ENCODE measurements at regions not wholly inside any gene's neighbourhood (a gene's known extent, or its start where the extent isn't known, plus 50 kb on each side); places are given as distances from the start of the nearest gene placed in this dataset.

- Histone ChIP-seq H3K4me1 (no peaks in the 10 kb centered on the region), H3K4me3 (no peak overlapping the region), H3K9me3 (no peaks in the 10 kb centered on the region), H3K27ac (no peak overlapping the region), H3K36me3 (no peaks in the 10 kb centered on the region), H3K27me3 (replicated peaks in 1 of 7) (no peaks in the 10 kb centered on the region)
- no peak for DNase-seq
- 70 to 96% (median 87%) methylated on average over 7 of the region's 7 CpGs for WGBS, 5 donors
- intact Hi-C loops (cut with DNase I; ENCODE audit: low total_unique reads) = no loop called here
- no peak for TF ChIP-seq POLR2AphosphoS5 (IDR thresholded peaks at IDR 0.05)
- TF ChIP-seq CTCF (IDR thresholded peaks at IDR 0.05 in 8 of 11, conservative IDR thresholded peaks at IDR 0.05 in 3 of 11) = no peak
- no peak for TF ChIP-seq POLR2A (IDR thresholded peaks at IDR 0.05)
These were observed 471.7 kb downstream of the SOX11 start for GRCh38 chr2:6163932-6164331.

GRCh38 chr2:6164986-6165747, 473.0 kb downstream of the SOX11 start:
- intact Hi-C loops (cut with DNase I; ENCODE audit: low total_unique reads) = no loop called here
- Histone ChIP-seq H3K27ac (no peak overlapping the region), H3K4me3 (no peak overlapping the region), H3K4me1 (no peaks in the 10 kb centered on the region), H3K27me3 (replicated peaks in 1 of 7) (no peaks in the 10 kb centered on the region), H3K9me3 (no peaks in the 10 kb centered on the region), H3K36me3 (no peaks in the 10 kb centered on the region)
- no peak for TF ChIP-seq POLR2A (IDR thresholded peaks at IDR 0.05)
- TF ChIP-seq CTCF (IDR thresholded peaks at IDR 0.05 in 8 of 11, conservative IDR thresholded peaks at IDR 0.05 in 3 of 11) = no peak
- TF ChIP-seq POLR2AphosphoS5 (IDR thresholded peaks at IDR 0.05) = no peak
- DNase-seq = no peak
- WGBS, 5 donors = 69 to 78% (median 76%) methylated on average over 11 of the region's 11 CpGs

- DNase-seq = no peak
- intact Hi-C loops (cut with DNase I; ENCODE audit: low total_unique reads) = no loop called here
- TF ChIP-seq POLR2A (IDR thresholded peaks at IDR 0.05) (no peak), POLR2AphosphoS5 (IDR thresholded peaks at IDR 0.05) (no peak), CTCF (IDR thresholded peaks at IDR 0.05 in 8 of 11, conservative IDR thresholded peaks at IDR 0.05 in 3 of 11) (no peak)
- Histone ChIP-seq H3K9me3 (no peaks in the 10 kb centered on the region), H3K36me3 (no peaks in the 10 kb centered on the region), H3K4me1 (no peaks in the 10 kb centered on the region), H3K27ac (no peak overlapping the region), H3K27me3 (replicated peaks in 1 of 7) (no peaks in the 10 kb centered on the region), H3K4me3 (no peak overlapping the region)
- WGBS, 5 donors = 88 to 92% (median 90%) methylated on average over 14 of the region's 14 CpGs
These were observed 475.5 kb downstream of the SOX11 start for GRCh38 chr2:6167592-6168138.

- TF ChIP-seq CTCF (IDR thresholded peaks at IDR 0.05 in 8 of 11, conservative IDR thresholded peaks at IDR 0.05 in 3 of 11) (no peak), POLR2A (IDR thresholded peaks at IDR 0.05) (no peak), POLR2AphosphoS5 (IDR thresholded peaks at IDR 0.05) (no peak)
- Histone ChIP-seq H3K27me3 (replicated peaks in 1 of 7) (no peaks in the 10 kb centered on the region), H3K4me3 (no peak overlapping the region), H3K4me1 (no peaks in the 10 kb centered on the region), H3K36me3 (no peaks in the 10 kb centered on the region), H3K27ac (no peak overlapping the region), H3K9me3 (peaks cover 0 to 3% (median 1%) of the 10 kb centered on the region in 8 donors)
- intact Hi-C loops (cut with DNase I; ENCODE audit: low total_unique reads) = no loop called here
- 26 to 38% (median 33%) methylated on average over 1 of the region's 1 CpG for WGBS, 5 donors
- DNase-seq = no peak
These were observed 476.3 kb downstream of the SOX11 start for GRCh38 chr2:6168485-6168884.

Measured in spleen (tissue), 11 donors.